ENCODE measurements at regions not wholly inside any gene's neighbourhood (a gene's known extent, or its start where the extent isn't known, plus 50 kb on each side); places are given as distances from the start of the nearest gene placed in this dataset.

GRCh38 chr4:107432451-107432850, 287.6 kb downstream of the PAPSS1 start:
- BruUV-seq (replicated peaks) = no TSS peak
- no peaks in the 10 kb centered on the region for H3K79me2 ChIP-seq (ENCODE audit: control insufficient read depth, insufficient read depth, low read length)
- no peak for DNase-seq (ENCODE audit: low read depth, low spot score)
- no peak overlapping the region for H3K4me2 ChIP-seq (ENCODE audit: insufficient read depth, low read length)
- H3K4me1 ChIP-seq (ENCODE audit: control insufficient read depth, extremely low read depth, insufficient read depth, low read length) = no peaks in the 10 kb centered on the region
- POLR2A ChIA-PET = no interaction called here
- CTCF ChIA-PET = interaction anchor here (1.0 to 1.3 kb wide), 2 partner anchors 15 to 65 kb away, joined by 3 read pairs; no protein-coding TSS in a partner anchor
- H3K9me1 ChIP-seq (replicated peaks; ENCODE audit: control insufficient read depth, extremely low read depth, insufficient read depth, low read length) = no peaks in the 10 kb centered on the region
- H3K36me3 ChIP-seq (ENCODE audit: control insufficient read depth in 2 of 2, extremely low read depth in 1 of 2, insufficient read depth in 2 of 2, low read length in 2 of 2) = no peaks in the 10 kb centered on the region
- no peaks in the 10 kb centered on the region for H3K9me3 ChIP-seq (replicated peaks; ENCODE audit: control insufficient read depth, insufficient read depth, low read length)
- H4K20me1 ChIP-seq (replicated peaks; ENCODE audit: control insufficient read depth, extremely low read depth, insufficient read depth, low read length) = no peaks in the 10 kb centered on the region
- FAIRE-seq = no peak
- no peaks in the 10 kb centered on the region for H3K27me3 ChIP-seq (ENCODE audit: control insufficient read depth in 2 of 2, insufficient read depth in 2 of 2, low read length in 2 of 2)
- intact Hi-C loops (cut with micrococcal nuclease) = no loop called here
- H3K9ac ChIP-seq (replicated peaks; ENCODE audit: extremely low read depth, insufficient read depth, low read length) = no peak overlapping the region
- no peak overlapping the region for H2AFZ ChIP-seq (ENCODE audit: low read depth, low read length)
- dilution Hi-C loops (cut with MboI; ENCODE audit: extremely low pct_ligation_motif_present, low sequenced_read_pairs) = no loop called here
- no peak overlapping the region for H3K4me3 ChIP-seq (replicated peaks in 1 of 3; ENCODE audit: insufficient read depth in 1 of 3, low read depth in 1 of 3, low read length in 3 of 3)
- no peak overlapping the region for H3K27ac ChIP-seq (ENCODE audit: insufficient read depth, low read depth, low read length)
- no peak for TF ChIP-seq MYC (IDR thresholded peaks at IDR 0.05; ENCODE audit: low read depth, low read length)
- TF ChIP-seq, protein P1, sequence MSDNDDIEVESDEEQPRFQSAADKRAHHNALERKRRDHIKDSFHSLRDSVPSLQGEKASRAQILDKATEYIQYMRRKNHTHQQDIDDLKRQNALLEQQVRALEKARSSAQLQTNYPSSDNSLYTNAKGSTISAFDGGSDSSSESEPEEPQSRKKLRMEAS (IDR thresholded peaks at IDR 0.05; ENCODE audit: insufficient read depth, insufficient read length) = no peak
- no peak for TF ChIP-seq EZH2 (IDR thresholded peaks at IDR 0.05; ENCODE audit: borderline replicate concordance, low read depth, low read length, severe bottlenecking)
- TF ChIP-seq FOS (IDR thresholded peaks at IDR 0.05; ENCODE audit: borderline replicate concordance, insufficient read depth, low read length) = no peak
- no peak for TF ChIP-seq JUN (IDR thresholded peaks at IDR 0.05; ENCODE audit: borderline replicate concordance, insufficient read depth, insufficient read length, low read depth)
- TF ChIP-seq GATA2 (IDR thresholded peaks at IDR 0.05; ENCODE audit: insufficient read depth, insufficient read length, low read depth, low read length) = no peak
- TF ChIP-seq POLR2AphosphoS5 (IDR thresholded peaks at IDR 0.05; ENCODE audit: insufficient read depth, low read depth, low read length) = no peak
- no peak for TF ChIP-seq POLR2A (IDR thresholded peaks at IDR 0.05; ENCODE audit: low read depth, low read length)
- TF ChIP-seq, protein P2, sequence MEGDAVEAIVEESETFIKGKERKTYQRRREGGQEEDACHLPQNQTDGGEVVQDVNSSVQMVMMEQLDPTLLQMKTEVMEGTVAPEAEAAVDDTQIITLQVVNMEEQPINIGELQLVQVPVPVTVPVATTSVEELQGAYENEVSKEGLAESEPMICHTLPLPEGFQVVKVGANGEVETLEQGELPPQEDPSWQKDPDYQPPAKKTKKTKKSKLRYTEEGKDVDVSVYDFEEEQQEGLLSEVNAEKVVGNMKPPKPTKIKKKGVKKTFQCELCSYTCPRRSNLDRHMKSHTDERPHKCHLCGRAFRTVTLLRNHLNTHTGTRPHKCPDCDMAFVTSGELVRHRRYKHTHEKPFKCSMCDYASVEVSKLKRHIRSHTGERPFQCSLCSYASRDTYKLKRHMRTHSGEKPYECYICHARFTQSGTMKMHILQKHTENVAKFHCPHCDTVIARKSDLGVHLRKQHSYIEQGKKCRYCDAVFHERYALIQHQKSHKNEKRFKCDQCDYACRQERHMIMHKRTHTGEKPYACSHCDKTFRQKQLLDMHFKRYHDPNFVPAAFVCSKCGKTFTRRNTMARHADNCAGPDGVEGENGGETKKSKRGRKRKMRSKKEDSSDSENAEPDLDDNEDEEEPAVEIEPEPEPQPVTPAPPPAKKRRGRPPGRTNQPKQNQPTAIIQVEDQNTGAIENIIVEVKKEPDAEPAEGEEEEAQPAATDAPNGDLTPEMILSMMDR (IDR thresholded peaks at IDR 0.05; ENCODE audit: extremely low read depth in 1 of 2, insufficient read depth in 1 of 2, low read depth in 1 of 2, low read length in 2 of 2) = no peak
